SK-N-SH treated with all-trans-retinoic acid at 6 μM for 48 hours (cell line): ENCODE measurements at regions not wholly inside any gene's neighbourhood (a gene's known extent, or its start where the extent isn't known, plus 50 kb on each side); places are given as distances from the start of the nearest gene placed in this dataset.

Source experiments
- ATAC-seq: fragments of 200-7000 bp; cut with Tn5 transposase; 3 replicates; pipeline ENCODE4 v1.9.1; 2020; ENCODE audit warnings: mild to moderate bottlenecking, moderate library complexity
- BACH2 ChIP-seq: fragments of 250-450 bp; sonication (Bioruptor Pico); IDR thresholded peaks from 2 replicates; pipeline ENCODE4 v1.9.0; 2021; ENCODE audit warnings: mild to moderate bottlenecking, borderline replicate concordance
- CSDC2 ChIP-seq: fragments of 250-450 bp; sonication (Bioruptor Pico); IDR thresholded peaks from 2 replicates; pipeline ENCODE4 v1.5.0; 2020; ENCODE audit warnings: mild to moderate bottlenecking, moderate library complexity
- CSRNP3 ChIP-seq: fragments of 250-450 bp; sonication (Bioruptor Pico); IDR thresholded peaks from 2 replicates; pipeline ENCODE4 v1.5.1; 2021; ENCODE audit warnings: mild to moderate bottlenecking, moderate library complexity
- ESRRG ChIP-seq: fragments of 250-450 bp; sonication (Bioruptor Pico); IDR thresholded peaks from 2 replicates; pipeline ENCODE4 v1.6.1; 2021; ENCODE audit warnings: mild to moderate bottlenecking
- GLIS3 ChIP-seq: fragments of 250-450 bp; sonication (Bioruptor Pico); IDR thresholded peaks from 2 replicates; pipeline ENCODE4 v1.5.0; 2020; ENCODE audit warnings: mild to moderate bottlenecking, moderate library complexity
- ISL1 ChIP-seq: fragments of 250-450 bp; sonication (Bioruptor Pico); IDR thresholded peaks from 2 replicates; pipeline ENCODE4 v2.1.2; 2022; ENCODE audit warnings: mild to moderate bottlenecking, moderate library complexity
- OSR1 ChIP-seq: fragments of 250-450 bp; sonication (Bioruptor Pico); IDR thresholded peaks from 2 replicates; pipeline ENCODE4 v1.8.0; 2022; ENCODE audit warnings: moderate library complexity, mild to moderate bottlenecking, inconsistent platforms
- PATZ1 ChIP-seq: fragments of 250-450 bp; sonication (Bioruptor Pico); IDR thresholded peaks from 2 replicates; pipeline ENCODE4 v1.8.0; 2020; ENCODE audit warnings: mild to moderate bottlenecking, moderate library complexity, borderline replicate concordance
- PPARA ChIP-seq: fragments of 250-450 bp; sonication (Bioruptor Pico); IDR thresholded peaks from 2 replicates; pipeline ENCODE4 v1.5.0; 2020; ENCODE audit warnings: mild to moderate bottlenecking, borderline replicate concordance
- RARB ChIP-seq: fragments of 250-450 bp; sonication (Bioruptor Pico); IDR thresholded peaks from 2 replicates; pipeline ENCODE4 v1.8.0; 2021; ENCODE audit warnings: mild to moderate bottlenecking, moderate library complexity
- SNAI2 ChIP-seq: fragments of 250-450 bp; sonication (Bioruptor Pico); IDR thresholded peaks from 2 replicates; pipeline ENCODE4 v1.5.0; 2020; ENCODE audit warnings: mild to moderate bottlenecking, moderate library complexity
- TOX ChIP-seq: fragments of 250-450 bp; sonication (Bioruptor Pico); IDR thresholded peaks from 2 replicates; pipeline ENCODE4 v1.8.0; 2021; ENCODE audit warnings: mild to moderate bottlenecking, moderate library complexity, borderline replicate concordance
- ZFP3 ChIP-seq: fragments of 250-450 bp; sonication (Bioruptor Pico); IDR thresholded peaks from 2 replicates; pipeline ENCODE4 v1.5.0; 2020; ENCODE audit warnings: mild to moderate bottlenecking, moderate library complexity
- ZFP30 ChIP-seq: fragments of 450-650 bp; formaldehyde crosslinking; IDR thresholded peaks from 2 replicates; pipeline ENCODE4 v1.5.0; 2022; ENCODE audit warnings: mild to moderate bottlenecking, moderate library complexity
- ZNF565 ChIP-seq: fragments of 450-650 bp; formaldehyde crosslinking; conservative IDR thresholded peaks from 2 replicates; pipeline ENCODE4 v1.5.0; 2020; ENCODE audit warnings: low read depth, mild to moderate bottlenecking, moderate library complexity
- ZNF70 ChIP-seq: fragments of 450-650 bp; formaldehyde crosslinking; IDR thresholded peaks from 2 replicates; pipeline ENCODE4 v1.5.0; 2020; ENCODE audit warnings: mild to moderate bottlenecking, moderate library complexity
- ZNF8 ChIP-seq: fragments of 450-650 bp; formaldehyde crosslinking; IDR thresholded peaks from 2 replicates; pipeline ENCODE4 v1.5.0; 2020; ENCODE audit warnings: mild to moderate bottlenecking, moderate library complexity
- TF ChIP-seq, protein P1 (sequence below): fragments of 250-450 bp; sonication (Bioruptor Pico); IDR thresholded peaks from 2 replicates; pipeline ENCODE4 v1.5.1; 2020; ENCODE audit warnings: low read depth, mild to moderate bottlenecking, moderate library complexity
- TF ChIP-seq, protein P2 (sequence below): fragments of 250-450 bp; sonication (Bioruptor Pico); IDR thresholded peaks from 2 replicates; pipeline ENCODE4 v1.5.0; 2020; ENCODE audit warnings: mild to moderate bottlenecking, moderate library complexity

DNA sequence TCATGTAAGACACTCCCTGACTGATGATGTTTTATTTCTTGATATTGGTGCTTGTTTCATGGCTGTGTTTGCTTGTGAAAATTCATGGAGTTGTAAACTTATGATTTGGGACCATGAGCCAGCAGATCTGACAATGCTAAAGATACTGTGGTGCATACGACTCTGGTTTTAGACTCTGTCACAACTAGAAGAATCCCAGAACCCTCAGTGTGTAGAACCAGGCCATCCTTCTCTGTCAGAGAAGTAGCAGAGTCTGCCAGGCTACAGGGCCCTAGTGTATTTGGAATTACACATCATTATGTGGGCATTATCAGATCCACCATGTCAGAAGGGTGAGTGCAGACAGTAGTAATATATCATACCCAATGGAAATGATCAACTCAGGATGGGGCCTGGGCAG is 209.8 kb upstream of the POU2AF2 start:
- TF ChIP-seq ZNF8 (CRISPR knock-in tag) (no peak), BACH2 (CRISPR knock-in tag) (no peak), ZNF565 (CRISPR knock-in tag) (no peak), CSDC2 (CRISPR knock-in tag) (no peak), PATZ1 (CRISPR knock-in tag) (no peak), SNAI2 (CRISPR knock-in tag) (no peak), ISL1 (CRISPR knock-in tag) (no peak), GLIS3 (CRISPR knock-in tag) (no peak)
- TF ChIP-seq, protein P1, sequence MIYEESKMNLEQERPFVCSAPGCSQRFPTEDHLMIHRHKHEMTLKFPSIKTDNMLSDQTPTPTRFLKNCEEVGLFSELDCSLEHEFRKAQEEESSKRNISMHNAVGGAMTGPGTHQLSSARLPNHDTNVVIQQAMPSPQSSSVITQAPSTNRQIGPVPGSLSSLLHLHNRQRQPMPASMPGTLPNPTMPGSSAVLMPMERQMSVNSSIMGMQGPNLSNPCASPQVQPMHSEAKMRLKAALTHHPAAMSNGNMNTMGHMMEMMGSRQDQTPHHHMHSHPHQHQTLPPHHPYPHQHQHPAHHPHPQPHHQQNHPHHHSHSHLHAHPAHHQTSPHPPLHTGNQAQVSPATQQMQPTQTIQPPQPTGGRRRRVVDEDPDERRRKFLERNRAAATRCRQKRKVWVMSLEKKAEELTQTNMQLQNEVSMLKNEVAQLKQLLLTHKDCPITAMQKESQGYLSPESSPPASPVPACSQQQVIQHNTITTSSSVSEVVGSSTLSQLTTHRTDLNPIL: no peak
- TF ChIP-seq, all 23 proteins: peak for 0
- no peak for ATAC-seq

GRCh38 chr11:111026241-111026640 is 219.3 kb upstream of the POU2AF2 start:
- TF ChIP-seq CSRNP3 (no peak), ZNF8 (CRISPR knock-in tag) (no peak), RARB (CRISPR knock-in tag) (no peak), OSR1 (no peak), PATZ1 (CRISPR knock-in tag) (no peak), PPARA (CRISPR knock-in tag) (no peak), ISL1 (CRISPR knock-in tag) (no peak), BACH2 (CRISPR knock-in tag) (no peak), TOX (CRISPR knock-in tag) (no peak), GLIS3 (CRISPR knock-in tag) (no peak), ZNF70 (CRISPR knock-in tag) (no peak), CSDC2 (CRISPR knock-in tag) (no peak)
- TF ChIP-seq, protein P2, sequence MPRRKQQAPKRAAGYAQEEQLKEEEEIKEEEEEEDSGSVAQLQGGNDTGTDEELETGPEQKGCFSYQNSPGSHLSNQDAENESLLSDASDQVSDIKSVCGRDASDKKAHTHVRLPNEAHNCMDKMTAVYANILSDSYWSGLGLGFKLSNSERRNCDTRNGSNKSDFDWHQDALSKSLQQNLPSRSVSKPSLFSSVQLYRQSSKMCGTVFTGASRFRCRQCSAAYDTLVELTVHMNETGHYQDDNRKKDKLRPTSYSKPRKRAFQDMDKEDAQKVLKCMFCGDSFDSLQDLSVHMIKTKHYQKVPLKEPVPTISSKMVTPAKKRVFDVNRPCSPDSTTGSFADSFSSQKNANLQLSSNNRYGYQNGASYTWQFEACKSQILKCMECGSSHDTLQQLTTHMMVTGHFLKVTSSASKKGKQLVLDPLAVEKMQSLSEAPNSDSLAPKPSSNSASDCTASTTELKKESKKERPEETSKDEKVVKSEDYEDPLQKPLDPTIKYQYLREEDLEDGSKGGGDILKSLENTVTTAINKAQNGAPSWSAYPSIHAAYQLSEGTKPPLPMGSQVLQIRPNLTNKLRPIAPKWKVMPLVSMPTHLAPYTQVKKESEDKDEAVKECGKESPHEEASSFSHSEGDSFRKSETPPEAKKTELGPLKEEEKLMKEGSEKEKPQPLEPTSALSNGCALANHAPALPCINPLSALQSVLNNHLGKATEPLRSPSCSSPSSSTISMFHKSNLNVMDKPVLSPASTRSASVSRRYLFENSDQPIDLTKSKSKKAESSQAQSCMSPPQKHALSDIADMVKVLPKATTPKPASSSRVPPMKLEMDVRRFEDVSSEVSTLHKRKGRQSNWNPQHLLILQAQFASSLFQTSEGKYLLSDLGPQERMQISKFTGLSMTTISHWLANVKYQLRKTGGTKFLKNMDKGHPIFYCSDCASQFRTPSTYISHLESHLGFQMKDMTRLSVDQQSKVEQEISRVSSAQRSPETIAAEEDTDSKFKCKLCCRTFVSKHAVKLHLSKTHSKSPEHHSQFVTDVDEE: no peak
- no peak for ATAC-seq

DNA sequence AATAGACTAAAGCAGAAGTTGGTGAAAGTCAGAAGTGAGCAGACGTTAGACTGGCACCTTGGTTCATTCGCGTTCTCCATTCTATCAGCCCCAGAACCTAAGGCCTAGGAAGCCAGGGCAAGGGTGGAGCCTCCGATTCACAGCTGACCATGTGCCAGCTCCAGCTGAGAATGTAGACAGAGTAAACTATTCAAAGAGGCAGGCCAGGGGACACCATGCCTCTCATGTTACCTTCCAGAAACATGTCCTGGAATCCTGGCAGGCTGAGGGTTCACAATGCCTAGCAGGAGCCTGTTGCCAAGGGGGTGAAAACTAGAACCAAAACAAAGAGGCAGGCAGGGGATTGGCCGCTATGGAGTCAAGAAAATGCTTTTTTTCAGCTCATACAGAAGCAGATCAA is 224.4 kb upstream of the POU2AF2 start:
- ATAC-seq: peak; percentile 42; the same call in 2 of the 3 replicates
- no peak for TF ChIP-seq ZNF70 (CRISPR knock-in tag)
- TF ChIP-seq ZFP30 (CRISPR knock-in tag): no peak
- no peak for TF ChIP-seq ZFP3 (CRISPR knock-in tag)
- no peak for TF ChIP-seq ZNF565 (CRISPR knock-in tag)
- no peak for TF ChIP-seq ESRRG
- TF ChIP-seq PPARA (CRISPR knock-in tag): no peak
- no peak for TF ChIP-seq ZNF8 (CRISPR knock-in tag)
- no peak for TF ChIP-seq CSRNP3
- TF ChIP-seq PATZ1 (CRISPR knock-in tag): no peak
- no peak for TF ChIP-seq GLIS3 (CRISPR knock-in tag)
